ENCODE measurements at regions not wholly inside any gene's neighbourhood (a gene's known extent, or its start where the extent isn't known, plus 50 kb on each side); places are given as distances from the start of the nearest gene placed in this dataset.
"Not testable (repeated sequence)": the region's sequence is repeated elsewhere in the genome, so short reads cannot be mapped to it uniquely, and the experiment has no call there.

GRCh38 chr15:62895139-62895866 is 147.2 kb upstream of the TPM1 start:
- no peak overlapping the region for H3K4me3 ChIP-seq (ENCODE audit: low read depth, low read length)

GRCh38 chr15:62895905-62896316 is 146.6 kb upstream of the TPM1 start:
- H3K4me3 ChIP-seq (ENCODE audit: low read depth, low read length): no peak overlapping the region

GRCh38 chr15:62896380-62896866 is 146.1 kb upstream of the TPM1 start:
- H3K4me3 ChIP-seq (ENCODE audit: low read depth, low read length): no peak overlapping the region

- H3K4me3 ChIP-seq (ENCODE audit: low read depth, low read length): no peak overlapping the region
Measured at GRCh38 chr15:62896969-62897486, 145.5 kb upstream of the TPM1 start.

- no peak overlapping the region for H3K4me3 ChIP-seq (ENCODE audit: low read depth, low read length)
Measured at GRCh38 chr15:62897634-62898033, 144.9 kb upstream of the TPM1 start.

- no peak overlapping the region for H3K4me3 ChIP-seq (ENCODE audit: low read depth, low read length)
Measured at GRCh38 chr15:62899090-62899493, 143.5 kb upstream of the TPM1 start.

- H3K4me3 ChIP-seq (ENCODE audit: low read depth, low read length): no peak overlapping the region
Measured at GRCh38 chr15:62900071-62900802, 142.3 kb upstream of the TPM1 start.

- H3K4me3 ChIP-seq (ENCODE audit: low read depth, low read length): no peak overlapping the region
Measured at GRCh38 chr15:62901087-62901486, 141.5 kb upstream of the TPM1 start.

- no peak overlapping the region for H3K4me3 ChIP-seq (ENCODE audit: low read depth, low read length)
Measured at GRCh38 chr15:62901909-62902546, 140.5 kb upstream of the TPM1 start.

- no peak overlapping the region for H3K4me3 ChIP-seq (ENCODE audit: low read depth, low read length)
Measured at GRCh38 chr15:62902821-62903220, 139.7 kb upstream of the TPM1 start.

GRCh38 chr15:62903437-62903836 is 139.1 kb upstream of the TPM1 start:
- H3K4me3 ChIP-seq (ENCODE audit: low read depth, low read length): no peak overlapping the region

GRCh38 chr15:62904041-62904910 is 138.3 kb upstream of the TPM1 start:
- H3K4me3 ChIP-seq (ENCODE audit: low read depth, low read length): no peak overlapping the region

GRCh38 chr15:62906627-62907026 is 135.9 kb upstream of the TPM1 start:
- no peak overlapping the region for H3K4me3 ChIP-seq (ENCODE audit: low read depth, low read length)

GRCh38 chr15:62907275-62907674 is 135.3 kb upstream of the TPM1 start:
- no peak overlapping the region for H3K4me3 ChIP-seq (ENCODE audit: low read depth, low read length)

- H3K4me3 ChIP-seq (ENCODE audit: low read depth, low read length): not testable (repeated sequence)
Measured at GRCh38 chr15:62908341-62908740, 134.2 kb upstream of the TPM1 start.

GRCh38 chr15:62909257-62909656 is 133.3 kb upstream of the TPM1 start:
- no peak overlapping the region for H3K4me3 ChIP-seq (ENCODE audit: low read depth, low read length)

- H3K4me3 ChIP-seq (ENCODE audit: low read depth, low read length): no peak overlapping the region
Measured at GRCh38 chr15:62912282-62912681, 130.3 kb upstream of the TPM1 start.

- no peak overlapping the region for H3K4me3 ChIP-seq (ENCODE audit: low read depth, low read length)
Measured at GRCh38 chr15:62912808-62913207, 129.7 kb upstream of the TPM1 start.

- no peak overlapping the region for H3K4me3 ChIP-seq (ENCODE audit: low read depth, low read length)
Measured at GRCh38 chr15:62913246-62913645, 129.3 kb upstream of the TPM1 start.

GRCh38 chr15:62914461-62915079 is 128.0 kb upstream of the TPM1 start:
- no peak overlapping the region for H3K4me3 ChIP-seq (ENCODE audit: low read depth, low read length)
